GM23248 (cell line): ENCODE measurements at regions not wholly inside any gene's neighbourhood (a gene's known extent, or its start where the extent isn't known, plus 50 kb on each side); places are given as distances from the start of the nearest gene placed in this dataset.
A peak's percentile ranks its signal among the peaks of the same experiment; 100 is the strongest.

Experiments used
- DNase-seq: peaks from one replicate; pipeline ENCODE4 v3.0.0-alpha.2; 2015
- H2AFZ ChIP-seq: fragments of 200-600 bp; sonication (generic); 2 replicates; pipeline ENCODE4 v1.6.1; 2016; ENCODE audit warnings: antibody characterized with exemption
- H3F3A ChIP-seq: fragments of 200-600 bp; sonication (generic); 2 replicates; pipeline ENCODE4 v1.6.1; 2016; ENCODE audit warnings: mild to moderate bottlenecking, antibody characterized with exemption, mixed run types; ENCODE audit not compliant: insufficient read depth
- H3K27ac ChIP-seq: fragments of 200-600 bp; sonication (generic); 2 replicates; pipeline ENCODE4 v1.5.1; 2016; ENCODE audit warnings: mild to moderate bottlenecking
- H3K27me3 ChIP-seq: fragments of 200-600 bp; sonication (generic); replicated peaks from 2 replicates; pipeline ENCODE4 v1.6.1; 2016; ENCODE audit warnings: mild to moderate bottlenecking; ENCODE audit not compliant: insufficient read depth
- H3K36me3 ChIP-seq: fragments of 200-600 bp; sonication (generic); 2 replicates; pipeline ENCODE4 v1.6.1; 2016; ENCODE audit warnings: low read depth, mild to moderate bottlenecking
- H3K4me1 ChIP-seq: fragments of 200-600 bp; sonication (generic); 2 replicates; pipeline ENCODE4 v1.6.1; 2016; ENCODE audit warnings: mild to moderate bottlenecking; ENCODE audit not compliant: insufficient read depth
- H3K4me2 ChIP-seq: fragments of 200-600 bp; sonication (generic); one replicate; pipeline ENCODE4 v1.6.1; 2016; ENCODE audit warnings: mild to moderate bottlenecking; ENCODE audit not compliant: unreplicated experiment
- H3K4me3 ChIP-seq: fragments of 200-600 bp; sonication (generic); 2 replicates; pipeline ENCODE4 v1.5.1; 2016; ENCODE audit warnings: mild to moderate bottlenecking
- H3K79me2 ChIP-seq: fragments of 200-600 bp; sonication (generic); 2 replicates; pipeline ENCODE4 v1.6.1; 2016; ENCODE audit warnings: mild to moderate bottlenecking; ENCODE audit not compliant: insufficient read depth
- H3K9ac ChIP-seq: fragments of 200-600 bp; sonication (generic); 2 replicates; pipeline ENCODE4 v1.6.1; 2016; ENCODE audit warnings: mild to moderate bottlenecking
- H3K9me2 ChIP-seq: fragments of 200-600 bp; sonication (generic); 2 replicates; pipeline ENCODE4 v1.6.1; 2016; ENCODE audit warnings: mixed run types, mild to moderate bottlenecking, moderate library complexity; ENCODE audit not compliant: insufficient read depth
- H3K9me3 ChIP-seq: fragments of 200-600 bp; sonication (generic); one replicate; pipeline ENCODE4 v1.6.1; 2017; ENCODE audit warnings: low read depth
- H4K20me1 ChIP-seq: fragments of 200-600 bp; sonication (generic); 2 replicates; pipeline ENCODE4 v1.6.0; 2016; ENCODE audit not compliant: insufficient read depth
- EZH2 ChIP-seq: fragments of 200-600 bp; sonication (generic); IDR thresholded peaks from 2 replicates; pipeline ENCODE4 v1.6.1; 2018; ENCODE audit warnings: antibody characterized with exemption, mild to moderate bottlenecking; ENCODE audit not compliant: insufficient read depth, poor library complexity, severe bottlenecking
- EZH2phosphoT487 ChIP-seq: fragments of 200-600 bp; sonication (generic); IDR thresholded peaks from 2 replicates; pipeline ENCODE4 v1.6.1; 2018; ENCODE audit warnings: antibody characterized with exemption, moderate library complexity, mild to moderate bottlenecking, low read depth; ENCODE audit not compliant: insufficient read depth
- WGBS, 2 experiments: methylation state at CpG; one replicate each; pipeline ENCODE4 v1.1.6; 2015 to 2017; ENCODE audit warnings: low lambda C conversion rate in 2 of 2, low coverage in 1 of 2; ENCODE audit errors: missing lambda C conversion rate in 2 of 2; 5-methylcytosine and 5-hydroxymethylcytosine counted together
- in situ Hi-C: fragments of 300-500 bp; cut with MboI; formaldehyde crosslinking; loops from 2 replicates; pipeline ENCODE4 v1.15.0; 2020

GRCh38 chr13:82522872-82523271, 1359.4 kb downstream of the SLITRK1 start:
- TF ChIP-seq EZH2phosphoT487, result no peak
- TF ChIP-seq EZH2, result no peak
- Histone ChIP-seq H3K9ac (no peak overlapping the region), H3K27ac (no peak overlapping the region), H3K79me2 (no peaks in the 10 kb centered on the region), H3K27me3 (no peaks in the 10 kb centered on the region), H3K4me3 (no peak overlapping the region), H3F3A (no peaks in the 10 kb centered on the region), H3K9me2 (no peaks in the 10 kb centered on the region; the same call in 1 of the 2 replicates), H3K4me1 (no peaks in the 10 kb centered on the region), H3K9me3 (no peaks in the 10 kb centered on the region), H2AFZ (no peak overlapping the region), H3K36me3 (no peaks in the 10 kb centered on the region), H3K4me2 (no peak overlapping the region), H4K20me1 (no peaks in the 10 kb centered on the region)
- no peak for DNase-seq
- WGBS, 2 experiments, result 28 to 32% methylated on average over 1 of the region's 1 CpG
- in situ Hi-C loops, result no loop called here

GRCh38 chr13:82506805-82507414, 1375.4 kb downstream of the SLITRK1 start:
- H3F3A ChIP-seq, result no peaks in the 10 kb centered on the region
- H3K9me2 ChIP-seq, result no peaks in the 10 kb centered on the region
- H3K4me3 ChIP-seq, result no peak overlapping the region
- no peaks in the 10 kb centered on the region for H3K9me3 ChIP-seq
- H3K79me2 ChIP-seq, result no peaks in the 10 kb centered on the region
- H3K36me3 ChIP-seq, result no peaks in the 10 kb centered on the region
- no peaks in the 10 kb centered on the region for H3K4me1 ChIP-seq
- H3K4me2 ChIP-seq, result no peak overlapping the region
- TF ChIP-seq EZH2phosphoT487, result no peak
- no peak for TF ChIP-seq EZH2
- no peak overlapping the region for H3K9ac ChIP-seq
- DNase-seq, result no peak
- in situ Hi-C loops, result no loop called here
- 12 to 14% methylated on average over 1 of the region's 1 CpG for WGBS, 2 experiments
- no peaks in the 10 kb centered on the region for H3K27me3 ChIP-seq
- no peak overlapping the region for H2AFZ ChIP-seq
- H3K27ac ChIP-seq, result no peak overlapping the region
- no peaks in the 10 kb centered on the region for H4K20me1 ChIP-seq

- H3K27ac ChIP-seq, result no peak overlapping the region
Observed at GRCh38 chr13:82501834-82502233, 1380.4 kb downstream of the SLITRK1 start.

GRCh38 chr13:82480415-82480814, 1401.9 kb downstream of the SLITRK1 start:
- Histone ChIP-seq H3K27me3 (no peaks in the 10 kb centered on the region), H3K4me2 (no peak overlapping the region), H3K36me3 (no peaks in the 10 kb centered on the region), H3F3A (no peaks in the 10 kb centered on the region), H3K79me2 (no peaks in the 10 kb centered on the region), H2AFZ (no peak overlapping the region), H3K4me1 (no peaks in the 10 kb centered on the region), H3K4me3 (no peak overlapping the region), H3K9me2 (no peaks in the 10 kb centered on the region), H3K27ac (no peak overlapping the region), H3K9me3 (no peaks in the 10 kb centered on the region), H3K9ac (no peak overlapping the region), H4K20me1 (no peaks in the 10 kb centered on the region)
- 0 to 2% methylated on average over 2 of the region's 2 CpGs for WGBS, 2 experiments
- in situ Hi-C loops, result no loop called here
- TF ChIP-seq EZH2phosphoT487 (no peak), EZH2 (no peak)
- DNase-seq, result peak; percentile 4

More at GRCh38 chr13:82501834-82502233, 1380.4 kb downstream of the SLITRK1 start:
- Histone ChIP-seq H3K79me2 (no peaks in the 10 kb centered on the region), H3K9me3 (no peaks in the 10 kb centered on the region), H3F3A (no peaks in the 10 kb centered on the region), H3K9me2 (no peaks in the 10 kb centered on the region), H3K36me3 (no peaks in the 10 kb centered on the region), H3K4me2 (no peak overlapping the region), H3K27me3 (no peaks in the 10 kb centered on the region), H3K9ac (no peak overlapping the region), H3K4me3 (no peak overlapping the region), H2AFZ (no peak overlapping the region), H4K20me1 (no peaks in the 10 kb centered on the region), H3K4me1 (no peaks in the 10 kb centered on the region)
- TF ChIP-seq EZH2phosphoT487, result no peak
- TF ChIP-seq EZH2, result no peak
- DNase-seq, result no peak
- in situ Hi-C loops, result no loop called here

GRCh38 chr13:82477436-82477835, 1404.8 kb downstream of the SLITRK1 start:
- no peaks in the 10 kb centered on the region for H3K36me3 ChIP-seq
- H3K4me3 ChIP-seq, result no peak overlapping the region
- H3K9me2 ChIP-seq, result no peaks in the 10 kb centered on the region
- H3K4me2 ChIP-seq, result no peak overlapping the region
- no peak overlapping the region for H3K27ac ChIP-seq
- H3K79me2 ChIP-seq, result no peaks in the 10 kb centered on the region
- WGBS, 2 experiments, result 27 to 32% methylated on average over 1 of the region's 1 CpG
- no peaks in the 10 kb centered on the region for H3K27me3 ChIP-seq
- H3K4me1 ChIP-seq, result no peaks in the 10 kb centered on the region
- no peaks in the 10 kb centered on the region for H3K9me3 ChIP-seq
- no peaks in the 10 kb centered on the region for H3F3A ChIP-seq
- H2AFZ ChIP-seq, result no peak overlapping the region
- H3K9ac ChIP-seq, result no peak overlapping the region
- TF ChIP-seq EZH2 (no peak), EZH2phosphoT487 (no peak)
- in situ Hi-C loops, result no loop called here
- no peak for DNase-seq
- H4K20me1 ChIP-seq, result no peaks in the 10 kb centered on the region
